Astrocyte of the spinal cord (primary cell): ENCODE measurements at regions not wholly inside any gene's neighbourhood (a gene's known extent, or its start where the extent isn't known, plus 50 kb on each side); places are given as distances from the start of the nearest gene placed in this dataset.

ENCODE experiments used
- DNase-seq: peaks from one replicate; pipeline ENCODE4 v3.0.0; 2011; ENCODE audit warnings: low read depth, low spot score
- H3K4me3 ChIP-seq: 2 replicates; pipeline ENCODE4 v1.5.1; 2011; ENCODE audit warnings: low read depth, mild to moderate bottlenecking, low read length, moderate library complexity
- in situ Hi-C: cut with HindIII; loops from 2 replicates; pipeline ENCODE4 v1.10.0; 2017; ENCODE audit warnings: low sequenced_read_pairs
- TF ChIP-seq, protein P1 (sequence below): IDR thresholded peaks from 2 replicates; pipeline ENCODE4 v1.5.1; 2012; ENCODE audit warnings: low read depth, mild to moderate bottlenecking, low read length, inconsistent platforms

DNA sequence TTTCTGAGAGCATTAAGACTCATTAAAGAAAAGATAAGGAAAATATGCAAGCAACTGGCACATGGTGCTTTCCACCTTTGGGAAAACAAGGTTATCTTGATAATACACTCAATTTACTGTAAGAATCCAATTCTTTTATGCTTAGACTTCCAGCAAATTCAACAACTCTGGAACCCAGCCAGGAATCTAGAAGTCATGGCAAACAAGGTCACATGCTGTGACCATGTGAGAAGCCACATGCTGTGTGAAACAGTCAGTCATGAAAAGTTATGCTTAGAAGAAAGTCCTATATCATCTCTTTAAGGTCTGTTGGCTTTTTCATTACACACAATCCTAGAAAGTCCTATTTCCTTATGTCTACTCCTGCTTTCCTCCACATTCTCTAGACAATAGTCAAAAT is 581.8 kb upstream of the C9orf72 start:
- peak; percentile 14 for DNase-seq
- in situ Hi-C loops: no loop called here
- H3K4me3 ChIP-seq: no peak overlapping the region
- TF ChIP-seq, protein P1, sequence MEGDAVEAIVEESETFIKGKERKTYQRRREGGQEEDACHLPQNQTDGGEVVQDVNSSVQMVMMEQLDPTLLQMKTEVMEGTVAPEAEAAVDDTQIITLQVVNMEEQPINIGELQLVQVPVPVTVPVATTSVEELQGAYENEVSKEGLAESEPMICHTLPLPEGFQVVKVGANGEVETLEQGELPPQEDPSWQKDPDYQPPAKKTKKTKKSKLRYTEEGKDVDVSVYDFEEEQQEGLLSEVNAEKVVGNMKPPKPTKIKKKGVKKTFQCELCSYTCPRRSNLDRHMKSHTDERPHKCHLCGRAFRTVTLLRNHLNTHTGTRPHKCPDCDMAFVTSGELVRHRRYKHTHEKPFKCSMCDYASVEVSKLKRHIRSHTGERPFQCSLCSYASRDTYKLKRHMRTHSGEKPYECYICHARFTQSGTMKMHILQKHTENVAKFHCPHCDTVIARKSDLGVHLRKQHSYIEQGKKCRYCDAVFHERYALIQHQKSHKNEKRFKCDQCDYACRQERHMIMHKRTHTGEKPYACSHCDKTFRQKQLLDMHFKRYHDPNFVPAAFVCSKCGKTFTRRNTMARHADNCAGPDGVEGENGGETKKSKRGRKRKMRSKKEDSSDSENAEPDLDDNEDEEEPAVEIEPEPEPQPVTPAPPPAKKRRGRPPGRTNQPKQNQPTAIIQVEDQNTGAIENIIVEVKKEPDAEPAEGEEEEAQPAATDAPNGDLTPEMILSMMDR: no peak

DNA sequence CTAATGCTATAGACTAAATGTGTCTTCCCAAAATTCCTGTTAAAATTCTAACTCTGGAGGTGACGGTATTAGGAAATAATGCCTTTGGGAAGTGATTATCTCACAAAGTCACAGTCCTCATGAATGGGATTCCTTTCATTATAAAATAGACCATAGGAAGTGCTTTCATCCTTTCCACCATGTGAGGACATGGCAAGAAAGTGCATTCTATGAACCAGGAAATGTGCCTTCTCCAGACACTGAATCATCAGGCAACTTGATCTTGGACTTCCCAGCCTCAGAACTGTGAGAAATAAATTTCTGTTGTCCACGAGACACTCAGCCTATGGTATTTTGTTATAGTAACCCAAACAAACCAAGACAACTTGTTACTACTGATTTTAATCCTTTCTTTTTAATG is 582.4 kb upstream of the C9orf72 start:
- TF ChIP-seq, protein P1: no peak
- in situ Hi-C loops: no loop called here
- no peak for DNase-seq

DNA sequence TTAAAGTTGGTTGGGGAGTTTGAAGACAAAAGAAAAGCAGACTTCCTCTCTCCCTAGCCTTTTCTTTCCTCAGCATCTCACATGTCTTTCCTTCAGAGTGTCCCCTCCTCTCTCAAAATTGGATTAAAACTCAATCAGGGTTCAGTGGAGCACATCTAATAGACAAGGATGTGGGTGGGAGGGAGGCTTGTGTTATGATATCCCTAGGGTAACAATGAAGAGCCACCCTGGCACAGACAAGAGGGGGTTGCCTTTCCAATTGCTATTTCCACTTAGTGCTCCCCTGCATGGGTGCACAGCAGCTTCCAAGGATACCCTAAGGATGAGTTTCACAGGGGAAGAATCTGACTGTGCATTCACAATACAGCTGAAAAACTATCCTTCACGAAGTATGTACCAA is 585.2 kb upstream of the C9orf72 start:
- TF ChIP-seq, protein P1: no peak
- no peak for DNase-seq
- in situ Hi-C loops: no loop called here
- no peak overlapping the region for H3K4me3 ChIP-seq

More for the DNA sequence above, 582.4 kb upstream of the C9orf72 start:
- no peak overlapping the region for H3K4me3 ChIP-seq

DNA sequence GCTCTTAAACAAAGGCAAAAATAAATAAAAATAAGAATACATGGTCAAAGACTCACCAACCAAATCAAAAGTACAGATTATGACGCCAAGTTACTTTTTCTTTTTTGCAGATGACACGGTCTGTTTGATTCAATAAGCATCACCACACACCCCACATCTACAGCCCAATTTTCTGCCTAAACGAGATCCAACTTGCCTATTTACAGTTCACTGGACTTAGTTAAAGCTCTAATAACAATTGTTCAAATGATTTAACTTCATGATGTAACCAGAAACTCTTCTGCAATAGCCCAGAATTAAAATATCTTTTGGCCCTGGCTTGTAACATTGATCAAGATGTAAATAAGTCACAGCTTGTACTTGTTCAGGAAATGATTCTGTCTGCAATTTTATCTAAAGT is 590.3 kb upstream of the C9orf72 start:
- TF ChIP-seq, protein P1: no peak
- DNase-seq: no peak
- in situ Hi-C loops: no loop called here
- H3K4me3 ChIP-seq: no peak overlapping the region

DNA sequence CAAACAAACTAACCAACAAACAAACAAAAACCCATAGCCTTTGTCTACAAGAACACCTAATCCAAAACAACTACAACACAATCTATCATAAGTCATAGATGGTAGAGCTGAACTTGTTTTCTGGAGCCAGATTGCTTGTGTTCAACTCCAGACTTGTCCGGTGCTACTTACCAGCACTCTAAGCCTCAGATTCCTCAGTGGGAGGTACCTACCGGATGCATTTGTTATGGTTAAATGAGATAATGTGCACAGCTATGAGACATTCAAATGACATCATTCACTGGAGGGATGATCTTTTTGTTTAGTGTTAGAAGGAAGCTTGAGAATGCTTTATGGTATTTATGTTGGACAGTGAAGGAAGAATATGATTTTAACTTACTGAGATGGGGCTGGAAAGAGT is 592.9 kb upstream of the C9orf72 start:
- TF ChIP-seq, protein P1: no peak
- H3K4me3 ChIP-seq: no peak overlapping the region
- in situ Hi-C loops: no loop called here
- DNase-seq: peak; percentile 10

DNA sequence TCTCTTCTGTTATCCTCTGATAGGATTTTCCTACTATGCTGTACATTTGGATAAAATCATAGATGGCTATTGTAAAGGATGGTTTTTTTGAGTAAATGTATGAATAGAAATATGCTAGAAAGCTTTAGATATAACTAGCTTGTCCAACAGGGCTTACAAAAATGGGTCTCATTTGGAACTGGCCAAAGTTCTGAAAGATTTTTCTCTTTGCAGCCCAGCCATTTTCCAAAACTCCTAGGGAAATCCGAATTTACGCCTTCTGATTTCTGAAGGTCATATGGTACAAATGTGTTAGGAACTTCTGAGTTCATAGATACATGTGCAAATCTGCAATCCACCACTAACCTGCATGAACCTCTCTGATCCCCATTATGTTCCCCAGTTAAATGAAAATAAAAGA is 603.9 kb upstream of the C9orf72 start:
- DNase-seq: no peak
- in situ Hi-C loops: no loop called here
- TF ChIP-seq, protein P1: no peak
- no peak overlapping the region for H3K4me3 ChIP-seq

DNA sequence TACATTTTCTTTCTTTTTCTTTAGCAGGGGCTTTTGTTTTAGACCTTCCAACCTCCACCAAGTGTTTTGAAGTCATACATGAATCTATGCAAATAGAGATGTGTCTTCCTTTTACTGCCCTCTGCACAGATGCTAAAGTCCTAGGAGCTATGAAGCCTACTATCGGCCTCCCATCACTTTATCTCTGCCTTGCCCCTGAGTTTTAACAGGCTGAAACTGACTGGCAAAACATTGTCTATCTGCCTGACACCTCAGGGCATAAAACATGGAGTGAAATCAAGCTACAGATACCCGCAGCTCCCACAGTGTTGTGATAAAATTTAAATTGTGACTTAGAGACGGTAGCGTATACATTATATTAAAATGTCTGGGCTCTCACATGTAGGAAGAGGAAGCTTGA is 604.6 kb upstream of the C9orf72 start:
- no peak for DNase-seq
- no peak overlapping the region for H3K4me3 ChIP-seq
- TF ChIP-seq, protein P1: no peak
- in situ Hi-C loops: no loop called here
